Stimulated activated naive B cell treated with anti-CD40 and anti-IgM and Interleukin-4, amounts not matched to agents 10 μg/mL and 1 μg/mL and 100 μg/mL, for 72 hours (primary cell): ENCODE measurements at regions not wholly inside any gene's neighbourhood (a gene's known extent, or its start where the extent isn't known, plus 50 kb on each side); places are given as distances from the start of the nearest gene placed in this dataset.
"Not testable (repeated sequence)": the region's sequence is repeated elsewhere in the genome, so short reads cannot be mapped to it uniquely, and the experiment has no call there.

Experiments used
- ATAC-seq, 2 donors: fragments of 150-1000 bp; cut with Tn5 transposase; replicated peaks; 2 replicates each; pipeline ENCODE4 v1.10.0; 2021; ENCODE audit warnings: moderate library complexity in 1 of 2
- DNase-seq: peaks from one replicate; pipeline ENCODE4 v3.0.0; 2021
- H3K27ac Mint-ChIP-seq: one replicate; pipeline ENCODE4 v1.8.0; 2022; ENCODE audit warnings: mild to moderate bottlenecking, mixed read lengths
- H3K27me3 Mint-ChIP-seq, 2 donors: one replicate each; pipeline ENCODE4 v1.8.0; 2022; ENCODE audit warnings: mixed read lengths in 2 of 2
- H3K36me3 Mint-ChIP-seq, 2 donors: one replicate each; pipeline ENCODE4 v1.8.0; 2022; ENCODE audit warnings: mixed read lengths in 2 of 2, mild to moderate bottlenecking in 1 of 2
- H3K4me1 Mint-ChIP-seq, 2 donors: one replicate each; pipeline ENCODE4 v1.8.0; 2022; ENCODE audit warnings: mixed read lengths in 2 of 2, mild to moderate bottlenecking in 1 of 2
- H3K4me3 Mint-ChIP-seq, 2 donors: one replicate each; pipeline ENCODE4 v1.8.0; 2022; ENCODE audit warnings: mild to moderate bottlenecking in 2 of 2, mixed read lengths in 2 of 2, moderate library complexity in 1 of 2
- H3K9me3 Mint-ChIP-seq, 2 donors: one replicate each; pipeline ENCODE4 v1.8.0; 2022; ENCODE audit warnings: mixed read lengths in 2 of 2, mild to moderate bottlenecking in 1 of 2

- Mint-ChIP-seq H3K27me3 (no peaks in the 10 kb centered on the region), H3K36me3 (no peaks in the 10 kb centered on the region), H3K9me3 (no peaks in the 10 kb centered on the region), H3K27ac (no peak overlapping the region), H3K4me1 (no peaks in the 10 kb centered on the region), H3K4me3 (no peak overlapping the region)
- ATAC-seq (no peak), DNase-seq (no peak)
Measured at GRCh38 chr18:53861185-53861584, 363.3 kb downstream of the MBD2 start.

- Mint-ChIP-seq H3K4me3 (no peak overlapping the region), H3K9me3 (no peaks in the 10 kb centered on the region), H3K4me1 (no peaks in the 10 kb centered on the region), H3K36me3 (no peaks in the 10 kb centered on the region), H3K27me3 (no peaks in the 10 kb centered on the region), H3K27ac (no peak overlapping the region)
- DNase-seq (no peak), ATAC-seq (no peak)
Measured at GRCh38 chr18:53859764-53860163, 364.7 kb downstream of the MBD2 start.

- ATAC-seq: no peak
- no peaks in the 10 kb centered on the region for H3K36me3 Mint-ChIP-seq
- H3K27me3 Mint-ChIP-seq: no peaks in the 10 kb centered on the region
- no peak for DNase-seq
- H3K4me1 Mint-ChIP-seq: no peaks in the 10 kb centered on the region
- no peak overlapping the region for H3K27ac Mint-ChIP-seq
- peaks cover 3 to 4% of the 10 kb centered on the region in 2 donors for H3K9me3 Mint-ChIP-seq
- no peak overlapping the region for H3K4me3 Mint-ChIP-seq
Measured at GRCh38 chr18:53850902-53851301, 373.6 kb downstream of the MBD2 start.

- no peaks in the 10 kb centered on the region for H3K36me3 Mint-ChIP-seq
- no peak overlapping the region for H3K4me3 Mint-ChIP-seq
- no peak for ATAC-seq
- H3K27ac Mint-ChIP-seq: no peak overlapping the region
- no peak for DNase-seq
- peaks cover 3 to 4% of the 10 kb centered on the region in 2 donors for H3K9me3 Mint-ChIP-seq
- H3K27me3 Mint-ChIP-seq: no peaks in the 10 kb centered on the region
- no peaks in the 10 kb centered on the region for H3K4me1 Mint-ChIP-seq
Measured at GRCh38 chr18:53843763-53844162, 380.7 kb downstream of the MBD2 start.

- DNase-seq (no peak), ATAC-seq (no peak)
- H3K27ac Mint-ChIP-seq: no peak overlapping the region
- no peaks in the 10 kb centered on the region for H3K27me3 Mint-ChIP-seq
- no peaks in the 10 kb centered on the region for H3K36me3 Mint-ChIP-seq
- peaks cover 3 to 4% of the 10 kb centered on the region in 2 donors for H3K9me3 Mint-ChIP-seq
- H3K4me3 Mint-ChIP-seq: no peak overlapping the region
- H3K4me1 Mint-ChIP-seq: no peaks in the 10 kb centered on the region
Measured at GRCh38 chr18:53843113-53843760, 381.2 kb downstream of the MBD2 start.

GRCh38 chr18:53838746-53839145, 385.7 kb downstream of the MBD2 start:
- DNase-seq: no peak
- ATAC-seq: no peak
- Mint-ChIP-seq H3K4me3 (no peak overlapping the region), H3K27ac (no peak overlapping the region), H3K36me3 (no peaks in the 10 kb centered on the region), H3K27me3 (no peaks in the 10 kb centered on the region), H3K9me3 (peaks cover 4 to 9% of the 10 kb centered on the region in 2 donors), H3K4me1 (no peaks in the 10 kb centered on the region)

- peaks cover 10 to 14% of the 10 kb centered on the region in 2 donors for H3K9me3 Mint-ChIP-seq
- not testable (repeated sequence) for ATAC-seq, DNase-seq, H3K27ac Mint-ChIP-seq, H3K4me3 Mint-ChIP-seq, H3K4me1 Mint-ChIP-seq, H3K27me3 Mint-ChIP-seq, H3K36me3 Mint-ChIP-seq
Measured at GRCh38 chr18:53821141-53821540, 403.3 kb downstream of the MBD2 start.

GRCh38 chr18:53819671-53820070, 404.8 kb downstream of the MBD2 start:
- ATAC-seq (no peak), DNase-seq (no peak)
- H3K4me1 Mint-ChIP-seq: no peaks in the 10 kb centered on the region
- no peaks in the 10 kb centered on the region for H3K27me3 Mint-ChIP-seq
- H3K36me3 Mint-ChIP-seq: no peaks in the 10 kb centered on the region
- peak overlapping the region; percentile 9 for H3K27ac Mint-ChIP-seq
- no peak overlapping the region for H3K4me3 Mint-ChIP-seq
- H3K9me3 Mint-ChIP-seq: peaks cover 8 to 9% of the 10 kb centered on the region in 2 donors

GRCh38 chr18:53819174-53819573, 405.3 kb downstream of the MBD2 start:
- peaks cover 8 to 9% of the 10 kb centered on the region in 2 donors for H3K9me3 Mint-ChIP-seq
- H3K36me3 Mint-ChIP-seq: no peaks in the 10 kb centered on the region
- H3K4me3 Mint-ChIP-seq: no peak overlapping the region
- H3K27ac Mint-ChIP-seq: peak overlapping the region; percentile 9
- DNase-seq (no peak), ATAC-seq (no peak)
- H3K4me1 Mint-ChIP-seq: no peaks in the 10 kb centered on the region
- H3K27me3 Mint-ChIP-seq: no peaks in the 10 kb centered on the region

GRCh38 chr18:53817976-53818950, 406.2 kb downstream of the MBD2 start:
- Mint-ChIP-seq H3K27ac (no peak overlapping the region), H3K4me3 (no peak overlapping the region), H3K9me3 (peaks cover 6 to 7% of the 10 kb centered on the region in 2 donors)

GRCh38 chr18:53800171-53800570, 424.3 kb downstream of the MBD2 start:
- H3K36me3 Mint-ChIP-seq: no peaks in the 10 kb centered on the region
- peaks cover under 1 to 6% of the 10 kb centered on the region in 2 donors for H3K9me3 Mint-ChIP-seq
- DNase-seq: no peak
- no peak overlapping the region for H3K4me3 Mint-ChIP-seq
- ATAC-seq: no peak
- no peak overlapping the region for H3K27ac Mint-ChIP-seq
- H3K4me1 Mint-ChIP-seq: no peaks in the 10 kb centered on the region
- no peaks in the 10 kb centered on the region for H3K27me3 Mint-ChIP-seq

More at GRCh38 chr18:53817976-53818950, 406.2 kb downstream of the MBD2 start:
- no peaks in the 10 kb centered on the region for H3K36me3 Mint-ChIP-seq
- no peak for DNase-seq
- ATAC-seq: no peak
- no peaks in the 10 kb centered on the region for H3K4me1 Mint-ChIP-seq
- H3K27me3 Mint-ChIP-seq: no peaks in the 10 kb centered on the region

GRCh38 chr18:53799134-53799533, 425.3 kb downstream of the MBD2 start:
- H3K27me3 Mint-ChIP-seq: no peaks in the 10 kb centered on the region
- H3K27ac Mint-ChIP-seq: no peak overlapping the region
- DNase-seq (no peak), ATAC-seq (no peak)
- H3K4me3 Mint-ChIP-seq: no peak overlapping the region
- H3K4me1 Mint-ChIP-seq: no peaks in the 10 kb centered on the region
- peaks cover 0 to 6% of the 10 kb centered on the region in 2 donors for H3K9me3 Mint-ChIP-seq
- no peaks in the 10 kb centered on the region for H3K36me3 Mint-ChIP-seq

GRCh38 chr18:53798516-53798915, 426.0 kb downstream of the MBD2 start:
- no peaks in the 10 kb centered on the region for H3K4me1 Mint-ChIP-seq
- DNase-seq: no peak

GRCh38 chr18:53797998-53798495, 426.4 kb downstream of the MBD2 start:
- Mint-ChIP-seq H3K36me3 (no peaks in the 10 kb centered on the region), H3K4me1 (no peaks in the 10 kb centered on the region)

More at GRCh38 chr18:53798516-53798915, 426.0 kb downstream of the MBD2 start:
- no peak for ATAC-seq
- Mint-ChIP-seq H3K9me3 (peaks cover 0 to 6% of the 10 kb centered on the region in 2 donors), H3K36me3 (no peaks in the 10 kb centered on the region), H3K27me3 (no peaks in the 10 kb centered on the region), H3K27ac (no peak overlapping the region), H3K4me3 (no peak overlapping the region)

More at GRCh38 chr18:53797998-53798495, 426.4 kb downstream of the MBD2 start:
- DNase-seq (no peak), ATAC-seq (no peak)
- H3K27ac Mint-ChIP-seq: no peak overlapping the region
- H3K9me3 Mint-ChIP-seq: peaks cover 0 to 6% of the 10 kb centered on the region in 2 donors
- no peak overlapping the region for H3K4me3 Mint-ChIP-seq
- H3K27me3 Mint-ChIP-seq: no peaks in the 10 kb centered on the region
